ENCODE measurements at regions not wholly inside any gene's neighbourhood (a gene's known extent, or its start where the extent isn't known, plus 50 kb on each side); places are given as distances from the start of the nearest gene placed in this dataset.

GRCh38 chr5:4197151-4197550, 601.5 kb downstream of the IRX1 start:
- DNase-seq (ENCODE audit: low spot score): no peak

- DNase-seq (ENCODE audit: low spot score): no peak
Observed at GRCh38 chr5:4198461-4198860, 602.8 kb downstream of the IRX1 start.

- no peak for DNase-seq (ENCODE audit: low spot score)
Observed at GRCh38 chr5:4199049-4199841, 603.6 kb downstream of the IRX1 start.

GRCh38 chr5:4203146-4203545, 607.5 kb downstream of the IRX1 start:
- DNase-seq (ENCODE audit: low spot score): no peak

- DNase-seq (ENCODE audit: low spot score): no peak
Observed at GRCh38 chr5:4204276-4205141, 608.9 kb downstream of the IRX1 start.

- DNase-seq (ENCODE audit: low spot score): no peak
Observed at GRCh38 chr5:4205398-4205797, 609.8 kb downstream of the IRX1 start.

- DNase-seq (ENCODE audit: low spot score): no peak
Observed at GRCh38 chr5:4206127-4206526, 610.5 kb downstream of the IRX1 start.

GRCh38 chr5:4207486-4207885, 611.9 kb downstream of the IRX1 start:
- no peak for DNase-seq (ENCODE audit: low spot score)

GRCh38 chr5:4208537-4208936, 612.9 kb downstream of the IRX1 start:
- no peak for DNase-seq (ENCODE audit: low spot score)

GRCh38 chr5:4208996-4209395, 613.4 kb downstream of the IRX1 start:
- no peak for DNase-seq (ENCODE audit: low spot score)

GRCh38 chr5:4212071-4212739, 616.6 kb downstream of the IRX1 start:
- DNase-seq (ENCODE audit: low spot score): no peak

- no peak for DNase-seq (ENCODE audit: low spot score)
Observed at GRCh38 chr5:4212981-4213819, 617.6 kb downstream of the IRX1 start.

GRCh38 chr5:4215143-4215542, 619.5 kb downstream of the IRX1 start:
- DNase-seq (ENCODE audit: low spot score): no peak

GRCh38 chr5:4216142-4216541, 620.5 kb downstream of the IRX1 start:
- DNase-seq (ENCODE audit: low spot score): no peak

- no peak for DNase-seq (ENCODE audit: low spot score)
Observed at GRCh38 chr5:4220016-4220415, 624.4 kb downstream of the IRX1 start.

GRCh38 chr5:4221048-4221447, 625.4 kb downstream of the IRX1 start:
- DNase-seq (ENCODE audit: low spot score): no peak

GRCh38 chr5:4222147-4222546, 626.5 kb downstream of the IRX1 start:
- DNase-seq (ENCODE audit: low spot score): no peak

GRCh38 chr5:4222821-4223220, 627.2 kb downstream of the IRX1 start:
- DNase-seq (ENCODE audit: low spot score): no peak

GRCh38 chr5:4225741-4226140, 630.1 kb downstream of the IRX1 start:
- no peak for DNase-seq (ENCODE audit: low spot score)

GRCh38 chr5:4226565-4226964, 630.9 kb downstream of the IRX1 start:
- no peak for DNase-seq (ENCODE audit: low spot score)

GRCh38 chr5:4228708-4229107, 633.1 kb downstream of the IRX1 start:
- no peak for DNase-seq (ENCODE audit: low spot score)

All from kidney tubule cell (primary cell).